ENCODE measurements at regions not wholly inside any gene's neighbourhood (a gene's known extent, or its start where the extent isn't known, plus 50 kb on each side); places are given as distances from the start of the nearest gene placed in this dataset.

- H3K4me3 ChIP-seq: no peak overlapping the region
- H3K4me1 ChIP-seq: peaks cover 0 to 6% of the 10 kb centered on the region in 2 donors
- peak overlapping the region; percentile 52 to 70 for H3K27ac ChIP-seq
- H3K36me3 ChIP-seq: no peaks in the 10 kb centered on the region
- no peak for TF ChIP-seq POLR2A (IDR thresholded peaks at IDR 0.05)
- TF ChIP-seq CTCF (IDR thresholded peaks at IDR 0.05): no peak
- no peaks in the 10 kb centered on the region for H3K27me3 ChIP-seq
- H3K9me3 ChIP-seq: no peaks in the 10 kb centered on the region
- intact Hi-C loops (cut with DNase I; ENCODE audit: low total_unique reads): no loop called here
- no peak for DNase-seq
Measured at GRCh38 chr18:29003194-29003593, 826.3 kb upstream of the CDH2 start.

GRCh38 chr18:29002747-29003146 is 825.8 kb upstream of the CDH2 start:
- Histone ChIP-seq H3K36me3 (no peaks in the 10 kb centered on the region), H3K9me3 (no peaks in the 10 kb centered on the region), H3K4me1 (peaks cover 0 to 6% of the 10 kb centered on the region in 2 donors), H3K27me3 (no peaks in the 10 kb centered on the region), H3K4me3 (peak overlapping the region; percentile 9 to 19), H3K27ac (peak overlapping the region; percentile 52 to 70)
- peak; percentile 48 to 64 for DNase-seq
- no peak for TF ChIP-seq POLR2A (IDR thresholded peaks at IDR 0.05)
- TF ChIP-seq CTCF (IDR thresholded peaks at IDR 0.05): no peak
- intact Hi-C loops (cut with DNase I; ENCODE audit: low total_unique reads): no loop called here

GRCh38 chr18:28999726-29000125 is 822.8 kb upstream of the CDH2 start:
- no peak for DNase-seq
- intact Hi-C loops (cut with DNase I; ENCODE audit: low total_unique reads): no loop called here
- Histone ChIP-seq H3K9me3 (no peaks in the 10 kb centered on the region), H3K27me3 (no peaks in the 10 kb centered on the region), H3K27ac (no peak overlapping the region), H3K36me3 (no peaks in the 10 kb centered on the region), H3K4me3 (no peak overlapping the region), H3K4me1 (peaks cover 0 to 6% of the 10 kb centered on the region in 2 donors)
- no peak for TF ChIP-seq POLR2A (IDR thresholded peaks at IDR 0.05)
- TF ChIP-seq CTCF (IDR thresholded peaks at IDR 0.05): no peak

GRCh38 chr18:28995319-28995718 is 818.4 kb upstream of the CDH2 start:
- no peak for DNase-seq
- intact Hi-C loops (cut with DNase I; ENCODE audit: low total_unique reads): no loop called here
- TF ChIP-seq CTCF (IDR thresholded peaks at IDR 0.05) (no peak), POLR2A (IDR thresholded peaks at IDR 0.05) (no peak)
- H3K4me3 ChIP-seq: no peak overlapping the region
- no peak overlapping the region for H3K27ac ChIP-seq
- H3K36me3 ChIP-seq: no peaks in the 10 kb centered on the region
- H3K27me3 ChIP-seq: no peaks in the 10 kb centered on the region
- no peaks in the 10 kb centered on the region for H3K4me1 ChIP-seq
- H3K9me3 ChIP-seq: no peaks in the 10 kb centered on the region

- no peaks in the 10 kb centered on the region for H3K36me3 ChIP-seq
- no peak overlapping the region for H3K4me3 ChIP-seq
- no peaks in the 10 kb centered on the region for H3K4me1 ChIP-seq
- H3K9me3 ChIP-seq: no peaks in the 10 kb centered on the region
- no peaks in the 10 kb centered on the region for H3K27me3 ChIP-seq
- no peak overlapping the region for H3K27ac ChIP-seq
- no peak for DNase-seq
- intact Hi-C loops (cut with DNase I; ENCODE audit: low total_unique reads): no loop called here
- TF ChIP-seq CTCF (IDR thresholded peaks at IDR 0.05) (no peak), POLR2A (IDR thresholded peaks at IDR 0.05) (no peak)
Measured at GRCh38 chr18:28984731-28985130, 807.8 kb upstream of the CDH2 start.

Data from uterus (tissue), 3 donors.